Caco-2 (cell line): ENCODE measurements at regions not wholly inside any gene's neighbourhood (a gene's known extent, or its start where the extent isn't known, plus 50 kb on each side); places are given as distances from the start of the nearest gene placed in this dataset.

ENCODE experiments used
- BruUV-seq: library from RNA; stranded (reverse); fragments of 400-500 nt; replicated peaks from 2 replicates; lab custom pipeline; 2021; lab: Mats Ljungman, UMichigan
- CTCF ChIA-PET: fragments of 300-600 bp; sonication (Branson Sonifier 250); formaldehyde crosslinking; loops from one replicate; lab custom pipeline; 2022; ENCODE audit warnings: antibody characterized with exemption; lab: Charles Lee
- POLR2A ChIA-PET: fragments of 300-600 bp; sonication (Branson Sonifier 250); formaldehyde crosslinking; loops from one replicate; lab custom pipeline; 2022; ENCODE audit warnings: antibody characterized with exemption; lab: Charles Lee
- DNase-seq, 2 experiments: peaks; one replicate each; pipeline versions ENCODE4 v3.0.0 to v3.0.0-alpha.2; 2020 to 2022
- H3K27me3 ChIP-seq: replicated peaks from 2 replicates; pipeline ENCODE4 v1.6.0; 2011; ENCODE audit warnings: low read length; ENCODE audit not compliant: control insufficient read depth, insufficient read depth
- H3K36me3 ChIP-seq: 2 replicates; pipeline ENCODE4 v1.5.1; 2011; ENCODE audit warnings: low read length; ENCODE audit not compliant: control insufficient read depth, insufficient read depth
- H3K4me1 ChIP-seq: fragments of 250-450 bp; sonication (Bioruptor Pico); 2 replicates; pipeline ENCODE4 v1.5.1; 2020; ENCODE audit warnings: mild to moderate bottlenecking
- H3K4me3 ChIP-seq: 2 replicates; pipeline ENCODE4 v1.5.1; 2011; ENCODE audit warnings: low read depth, mild to moderate bottlenecking, control low read depth, low read length
- H3K9me3 ChIP-seq: fragments of 250-450 bp; sonication (Bioruptor Pico); 2 replicates; pipeline ENCODE4 v1.5.1; 2020; ENCODE audit warnings: mild to moderate bottlenecking, moderate library complexity
- H3K27ac Mint-ChIP-seq: one replicate; pipeline ENCODE4 v1.8.0; 2022; ENCODE audit warnings: mixed read lengths; ENCODE audit not compliant: unreplicated experiment
- H3K27me3 Mint-ChIP-seq: one replicate; pipeline ENCODE4 v1.8.0; 2022; ENCODE audit warnings: mixed read lengths; ENCODE audit not compliant: insufficient read depth, unreplicated experiment
- H3K36me3 Mint-ChIP-seq: one replicate; pipeline ENCODE4 v1.8.0; 2022; ENCODE audit warnings: mild to moderate bottlenecking, mixed read lengths; ENCODE audit not compliant: insufficient read depth, unreplicated experiment
- H3K4me1 Mint-ChIP-seq: one replicate; pipeline ENCODE4 v1.8.0; 2022; ENCODE audit warnings: low read depth, mixed read lengths; ENCODE audit not compliant: unreplicated experiment
- H3K4me3 Mint-ChIP-seq: one replicate; pipeline ENCODE4 v1.8.0; 2022; ENCODE audit warnings: mild to moderate bottlenecking, moderate library complexity, mixed read lengths; ENCODE audit not compliant: unreplicated experiment
- H3K9me3 Mint-ChIP-seq: one replicate; pipeline ENCODE4 v1.8.0; 2022; ENCODE audit warnings: mixed read lengths; ENCODE audit not compliant: unreplicated experiment
- CTCF ChIP-seq, 2 experiments: fragments of 200-600 bp in 1 of 2; IDR thresholded peaks; 1 replicate in 1 of 2; 2 replicates in 1 of 2; pipeline versions ENCODE4 v1.5.1 to v1.8.0; 2011 to 2022; ENCODE audit warnings: antibody characterized with exemption in 1 of 2, control low read depth in 1 of 2, inconsistent platforms in 1 of 2, low read depth in 1 of 2, low read length in 1 of 2, mild to moderate bottlenecking in 1 of 2, moderate library complexity in 1 of 2; ENCODE audit not compliant: insufficient read depth in 1 of 2, severe bottlenecking in 1 of 2, unreplicated experiment in 1 of 2
- intact Hi-C: fragments of 100-400 bp; cut with micrococcal nuclease; formaldehyde crosslinking; loops from one replicate; pipeline ENCODE4 v1.10.0; 2022; ENCODE audit not compliant: unreplicated experiment

DNA sequence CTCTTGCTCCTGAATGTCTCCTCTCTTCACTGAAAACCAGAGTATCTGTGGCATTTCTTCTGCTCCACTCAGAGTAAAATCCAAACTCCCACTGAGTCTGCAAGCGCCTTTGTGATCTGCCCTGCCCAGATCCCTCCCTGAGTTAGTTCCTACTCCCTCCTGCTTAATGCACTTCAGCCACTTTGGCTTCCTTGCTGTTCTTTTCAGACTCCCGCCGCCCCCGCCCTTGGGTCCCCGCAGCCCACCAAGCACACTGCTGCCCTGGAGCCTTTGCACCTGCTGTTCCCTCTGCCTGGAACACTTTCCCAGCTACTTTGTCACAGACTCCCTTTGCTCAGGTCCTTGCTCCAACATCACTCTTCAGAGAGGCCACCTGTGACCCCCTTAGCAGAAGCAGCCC, 127.2 kb upstream of the SLC25A48 start:
- Mint-ChIP-seq H3K4me1 (no peaks in the 10 kb centered on the region), H3K4me3 (no peak overlapping the region), H3K27me3 (peaks cover 17% of the 10 kb centered on the region), H3K27ac (no peak overlapping the region), H3K9me3 (no peaks in the 10 kb centered on the region), H3K36me3 (no peaks in the 10 kb centered on the region)
- Histone ChIP-seq H3K4me3 (no peak overlapping the region), H3K27me3 (no peaks in the 10 kb centered on the region), H3K9me3 (no peaks in the 10 kb centered on the region), H3K36me3 (no peaks in the 10 kb centered on the region), H3K4me1 (no peaks in the 10 kb centered on the region)
- DNase-seq = no peak
- ChIA-PET CTCF (no interaction called here), POLR2A (no interaction called here)
- no TSS peak for BruUV-seq
- no peak for TF ChIP-seq CTCF (IDR thresholded peaks at IDR 0.05; ENCODE audit: insufficient read depth in 1 of 2, low read depth in 1 of 2, low read length in 1 of 2, severe bottlenecking in 1 of 2, unreplicated experiment in 1 of 2)
- intact Hi-C loops = no loop called here

GRCh38 chr5:135706893-135707292, 127.6 kb upstream of the SLC25A48 start:
- no peaks in the 10 kb centered on the region for H3K4me1 ChIP-seq
- Mint-ChIP-seq H3K27ac (no peak overlapping the region), H3K27me3 (peaks cover 15% of the 10 kb centered on the region), H3K36me3 (no peaks in the 10 kb centered on the region), H3K4me1 (no peaks in the 10 kb centered on the region), H3K4me3 (no peak overlapping the region), H3K9me3 (no peaks in the 10 kb centered on the region)
- no peaks in the 10 kb centered on the region for H3K9me3 ChIP-seq
- CTCF ChIA-PET = no interaction called here
- no peaks in the 10 kb centered on the region for H3K36me3 ChIP-seq
- POLR2A ChIA-PET = no interaction called here
- no peak for TF ChIP-seq CTCF (IDR thresholded peaks at IDR 0.05; ENCODE audit: insufficient read depth in 1 of 2, low read depth in 1 of 2, low read length in 1 of 2, severe bottlenecking in 1 of 2, unreplicated experiment in 1 of 2)
- intact Hi-C loops = no loop called here
- BruUV-seq = no TSS peak
- DNase-seq = no peak
- H3K4me3 ChIP-seq = no peak overlapping the region
- H3K27me3 ChIP-seq = no peaks in the 10 kb centered on the region

DNA sequence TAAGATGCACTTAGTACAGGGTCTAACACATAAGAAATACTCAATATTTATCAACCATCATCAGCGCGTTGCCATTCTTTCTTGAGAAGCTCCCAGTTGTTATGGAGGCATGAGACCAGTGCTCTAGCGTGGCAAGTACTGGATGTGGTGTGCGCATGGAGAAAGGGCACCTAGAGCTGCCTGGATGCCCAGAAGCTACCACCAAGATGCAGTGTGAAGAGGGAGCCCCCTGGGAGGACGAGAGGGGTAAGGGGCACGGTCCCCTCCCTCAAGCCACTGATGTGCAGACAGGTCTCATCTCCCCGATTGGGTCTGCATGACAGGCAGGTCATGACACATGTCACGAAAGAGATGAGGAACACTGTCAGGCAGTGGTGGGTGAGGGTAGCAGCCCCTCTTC, 127.7 kb upstream of the CXCL14 start:
- no peaks in the 10 kb centered on the region for H3K9me3 ChIP-seq
- Mint-ChIP-seq H3K4me3 (no peak overlapping the region), H3K27ac (no peak overlapping the region), H3K27me3 (peaks cover 12% of the 10 kb centered on the region), H3K4me1 (no peaks in the 10 kb centered on the region), H3K36me3 (no peaks in the 10 kb centered on the region), H3K9me3 (no peaks in the 10 kb centered on the region)
- no peaks in the 10 kb centered on the region for H3K4me1 ChIP-seq
- no peak overlapping the region for H3K4me3 ChIP-seq
- POLR2A ChIA-PET = no interaction called here
- intact Hi-C loops = no loop called here
- DNase-seq = no peak
- BruUV-seq = no TSS peak
- no peaks in the 10 kb centered on the region for H3K27me3 ChIP-seq
- H3K36me3 ChIP-seq = no peaks in the 10 kb centered on the region
- CTCF ChIA-PET = no interaction called here
- no peak for TF ChIP-seq CTCF (IDR thresholded peaks at IDR 0.05; ENCODE audit: insufficient read depth in 1 of 2, low read depth in 1 of 2, low read length in 1 of 2, severe bottlenecking in 1 of 2, unreplicated experiment in 1 of 2)
